ENCODE measurements at regions not wholly inside any gene's neighbourhood (a gene's known extent, or its start where the extent isn't known, plus 50 kb on each side); places are given as distances from the start of the nearest gene placed in this dataset.

DNA sequence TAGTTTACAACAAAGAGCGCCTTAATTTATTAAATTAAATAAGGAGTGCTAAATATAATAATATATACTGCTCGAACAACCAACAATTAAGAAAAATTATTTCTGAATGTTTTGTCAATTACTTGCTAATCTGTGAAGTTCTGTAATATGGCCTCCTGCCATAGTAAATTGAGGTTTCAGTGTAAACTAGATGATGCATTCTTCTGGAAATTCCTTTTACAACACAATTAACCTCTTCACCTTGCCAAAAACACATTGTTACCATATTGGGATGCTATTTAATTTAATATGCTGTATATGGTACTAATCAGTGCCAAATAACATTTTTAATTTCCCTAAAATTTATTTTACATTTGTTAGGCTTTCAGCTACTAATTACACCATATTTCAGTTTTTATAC is 808.4 kb upstream of the CITED2 start:
- Mint-ChIP-seq H3K27me3 (ENCODE audit: insufficient read depth) (no peaks in the 10 kb centered on the region), H3K4me1 (no peaks in the 10 kb centered on the region), H3K27ac (no peak overlapping the region), H3K4me3 (no peak overlapping the region), H3K9me3 (peaks cover 24% of the 10 kb centered on the region), H3K36me3 (ENCODE audit: low read depth) (peaks cover 12% of the 10 kb centered on the region)
- H3K4me1 ChIP-seq (ENCODE audit: control insufficient read depth, insufficient read depth, low read length): no peaks in the 10 kb centered on the region
- peaks cover 6% of the 10 kb centered on the region for H3K9me3 ChIP-seq (ENCODE audit: control insufficient read depth, low read length)
- WGBS, 2 experiments (ENCODE audit: insufficient coverage in 1 of 2, insufficient read length in 1 of 2): no CpG with 5 or more reads among the region's 2 CpGs
- no peak overlapping the region for H3K4me3 ChIP-seq (ENCODE audit: low read length)
- no peaks in the 10 kb centered on the region for H3K27me3 ChIP-seq (ENCODE audit: control insufficient read depth, insufficient read depth, low read length, poor library complexity, severe bottlenecking)
- no peak for TF ChIP-seq CTCF (conservative IDR thresholded peaks at IDR 0.05)
- no peak for DNase-seq
- H3K27ac ChIP-seq (ENCODE audit: low read depth, low read length): no peak overlapping the region
- no peak overlapping the region for H3K9ac ChIP-seq (ENCODE audit: extremely low read depth, low read length, poor library complexity, severe bottlenecking)
- H3K36me3 ChIP-seq (ENCODE audit: control insufficient read depth, insufficient read depth, low read length): no peaks in the 10 kb centered on the region

GRCh38 chr6:140181876-140182275 is 807.4 kb upstream of the CITED2 start:
- Histone ChIP-seq H3K27ac (ENCODE audit: low read depth, low read length) (no peak overlapping the region), H3K9me3 (ENCODE audit: control insufficient read depth, low read length) (peaks cover under 1% of the 10 kb centered on the region), H3K36me3 (ENCODE audit: control insufficient read depth, insufficient read depth, low read length) (no peaks in the 10 kb centered on the region), H3K4me3 (ENCODE audit: low read length) (no peak overlapping the region), H3K9ac (ENCODE audit: extremely low read depth, low read length, poor library complexity, severe bottlenecking) (no peak overlapping the region), H3K27me3 (ENCODE audit: control insufficient read depth, insufficient read depth, low read length, poor library complexity, severe bottlenecking) (no peaks in the 10 kb centered on the region), H3K4me1 (ENCODE audit: control insufficient read depth, insufficient read depth, low read length) (no peaks in the 10 kb centered on the region)
- no peaks in the 10 kb centered on the region for H3K27me3 Mint-ChIP-seq (ENCODE audit: insufficient read depth)
- H3K9me3 Mint-ChIP-seq: peaks cover 14% of the 10 kb centered on the region
- peaks cover 3% of the 10 kb centered on the region for H3K36me3 Mint-ChIP-seq (ENCODE audit: low read depth)
- no peak for TF ChIP-seq CTCF (conservative IDR thresholded peaks at IDR 0.05)
- 93 to 94% methylated on average over 2 of the region's 2 CpGs for WGBS, 2 experiments (ENCODE audit: insufficient coverage in 1 of 2, insufficient read length in 1 of 2)
- H3K27ac Mint-ChIP-seq: no peak overlapping the region
- no peak overlapping the region for H3K4me3 Mint-ChIP-seq
- DNase-seq: no peak
- H3K4me1 Mint-ChIP-seq: no peaks in the 10 kb centered on the region

DNA sequence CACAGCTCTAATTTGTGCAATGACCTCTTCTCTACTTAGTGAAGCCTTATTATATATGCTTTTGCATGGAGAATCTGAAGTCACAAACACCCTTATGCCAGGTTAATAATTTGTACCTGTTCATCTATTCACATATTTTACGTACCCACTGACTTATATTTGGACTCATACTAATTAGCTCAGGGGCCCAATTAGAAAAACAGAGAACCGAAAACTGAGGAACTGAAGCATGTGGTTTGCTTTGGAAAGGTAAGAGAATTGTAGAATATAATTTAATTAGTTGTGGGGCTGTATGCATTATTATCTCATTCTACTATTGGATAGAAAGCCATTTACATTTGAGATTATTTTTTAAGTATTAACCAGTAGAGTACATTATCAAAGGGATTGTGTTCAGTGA is 805.9 kb upstream of the CITED2 start:
- H3K9ac ChIP-seq (ENCODE audit: extremely low read depth, low read length, poor library complexity, severe bottlenecking): no peak overlapping the region
- no peaks in the 10 kb centered on the region for H3K4me1 Mint-ChIP-seq
- H3K4me3 Mint-ChIP-seq: no peak overlapping the region
- no peaks in the 10 kb centered on the region for H3K9me3 ChIP-seq (ENCODE audit: control insufficient read depth, low read length)
- H3K36me3 ChIP-seq (ENCODE audit: control insufficient read depth, insufficient read depth, low read length): no peaks in the 10 kb centered on the region
- H3K27me3 Mint-ChIP-seq (ENCODE audit: insufficient read depth): no peaks in the 10 kb centered on the region
- no peak overlapping the region for H3K27ac Mint-ChIP-seq
- H3K4me3 ChIP-seq (ENCODE audit: low read length): no peak overlapping the region
- WGBS, 2 experiments (ENCODE audit: insufficient coverage in 1 of 2, insufficient read length in 1 of 2): 90% methylated on average over 2 of the region's 2 CpGs; no CpG with 5 or more reads in 1 of the 2 experiments
- no peaks in the 10 kb centered on the region for H3K27me3 ChIP-seq (ENCODE audit: control insufficient read depth, insufficient read depth, low read length, poor library complexity, severe bottlenecking)
- H3K4me1 ChIP-seq (ENCODE audit: control insufficient read depth, insufficient read depth, low read length): no peaks in the 10 kb centered on the region
- no peak overlapping the region for H3K27ac ChIP-seq (ENCODE audit: low read depth, low read length)
- no peaks in the 10 kb centered on the region for H3K9me3 Mint-ChIP-seq
- H3K36me3 Mint-ChIP-seq (ENCODE audit: low read depth): no peaks in the 10 kb centered on the region
- TF ChIP-seq CTCF (conservative IDR thresholded peaks at IDR 0.05): no peak
- DNase-seq: no peak

Data from endodermal cell (in vitro differentiated cells).